Trophoblast cell (in vitro differentiated cells and primary cell): ENCODE measurements at regions not wholly inside any gene's neighbourhood (a gene's known extent, or its start where the extent isn't known, plus 50 kb on each side); places are given as distances from the start of the nearest gene placed in this dataset.

Experiments used
- DNase-seq, 2 donors: peaks; one replicate each; pipeline ENCODE4 v3.0.0-alpha.2; 2016
- H2AFZ ChIP-seq: 2 replicates; pipeline ENCODE4 v1.6.1; 2013; ENCODE audit warnings: low read length, moderate library complexity, mild to moderate bottlenecking; ENCODE audit not compliant: insufficient read depth, poor library complexity
- H2AK5ac ChIP-seq: 2 replicates; pipeline ENCODE4 v1.6.1; 2013; ENCODE audit warnings: mild to moderate bottlenecking, low read length
- H2BK120ac ChIP-seq: 2 replicates; pipeline ENCODE4 v1.6.1; 2013; ENCODE audit warnings: low read length, mild to moderate bottlenecking, moderate library complexity; ENCODE audit not compliant: insufficient read depth, poor library complexity
- H2BK12ac ChIP-seq: 2 replicates; pipeline ENCODE4 v1.6.1; 2013; ENCODE audit warnings: mild to moderate bottlenecking, low read length, moderate library complexity
- H2BK5ac ChIP-seq: 2 replicates; pipeline ENCODE4 v1.6.1; 2013; ENCODE audit warnings: low read length, low read depth, moderate library complexity, mild to moderate bottlenecking; ENCODE audit not compliant: poor library complexity
- H3K14ac ChIP-seq: 2 replicates; pipeline ENCODE4 v1.6.1; 2013; ENCODE audit warnings: mild to moderate bottlenecking, low read length
- H3K18ac ChIP-seq: 2 replicates; pipeline ENCODE4 v1.6.1; 2013; ENCODE audit warnings: mild to moderate bottlenecking, low read length
- H3K23ac ChIP-seq: 2 replicates; pipeline ENCODE4 v1.6.1; 2013; ENCODE audit warnings: low read length
- H3K27ac ChIP-seq: 2 replicates; pipeline ENCODE4 v1.5.1; 2013; ENCODE audit warnings: low read depth, mild to moderate bottlenecking, inconsistent platforms, low read length, moderate library complexity
- H3K27me3 ChIP-seq: 2 replicates; pipeline ENCODE4 v1.6.1; 2013; ENCODE audit warnings: inconsistent platforms, mild to moderate bottlenecking, low read length, moderate library complexity; ENCODE audit not compliant: insufficient read depth
- H3K36me3 ChIP-seq, 2 experiments: 1 replicate in 1 of 2; 2 replicates in 1 of 2; pipeline ENCODE4 v1.6.1; 2013; ENCODE audit warnings: low read length in 2 of 2, mild to moderate bottlenecking in 2 of 2, moderate library complexity in 1 of 2; ENCODE audit not compliant: insufficient read depth in 2 of 2, control insufficient read depth in 1 of 2
- H3K4ac ChIP-seq: 2 replicates; pipeline ENCODE4 v1.6.1; 2013; ENCODE audit warnings: low read depth, mild to moderate bottlenecking, low read length, moderate library complexity
- H3K4me1 ChIP-seq, 2 experiments: 1 replicate in 1 of 2; 2 replicates in 1 of 2; pipeline ENCODE4 v1.6.1; 2013; ENCODE audit warnings: low read length in 2 of 2, mild to moderate bottlenecking in 2 of 2, moderate library complexity in 1 of 2; ENCODE audit not compliant: insufficient read depth in 2 of 2, control insufficient read depth in 1 of 2
- H3K4me2 ChIP-seq: 2 replicates; pipeline ENCODE4 v1.6.1; 2013; ENCODE audit warnings: inconsistent platforms, mild to moderate bottlenecking, low read length, moderate library complexity
- H3K4me3 ChIP-seq: 2 replicates; pipeline ENCODE4 v1.5.1; 2013; ENCODE audit warnings: mild to moderate bottlenecking, low read depth, low read length, inconsistent platforms
- H3K79me1 ChIP-seq: one replicate; pipeline ENCODE4 v1.6.1; 2013; ENCODE audit warnings: low read length
- H3K79me2 ChIP-seq: 2 replicates; pipeline ENCODE4 v1.6.1; 2013; ENCODE audit warnings: low read length, mild to moderate bottlenecking; ENCODE audit not compliant: control insufficient read depth, insufficient read depth, poor library complexity
- H3K9ac ChIP-seq: 2 replicates; pipeline ENCODE4 v1.6.1; 2013; ENCODE audit warnings: mild to moderate bottlenecking, low read length
- H3K9me3 ChIP-seq: 2 replicates; pipeline ENCODE4 v1.6.1; 2013; ENCODE audit warnings: low read depth, mild to moderate bottlenecking, control low read depth, inconsistent platforms, low read length; ENCODE audit not compliant: insufficient read depth
- H4K12ac ChIP-seq: 2 replicates; pipeline ENCODE4 v1.6.1; 2013; ENCODE audit warnings: low read depth, mild to moderate bottlenecking, low read length, moderate library complexity
- H4K8ac ChIP-seq: 2 replicates; pipeline ENCODE4 v1.6.1; 2013; ENCODE audit warnings: low read depth, mild to moderate bottlenecking, low read length, moderate library complexity
- H4K91ac ChIP-seq: one replicate; pipeline ENCODE4 v1.6.1; 2013; ENCODE audit warnings: low read depth, mild to moderate bottlenecking, low read length, moderate library complexity
- whole genome bisulfite sequencing: extraction: QIAGEN DNeasy Blood & Tissue Kit; methylation state at CpG from one replicate; pipeline ENCODE4 v1.1.7; 2013; ENCODE audit warnings: missing lambda C conversion rate; ENCODE audit not compliant: insufficient read length, insufficient coverage; ENCODE audit errors: extremely low coverage; 5-methylcytosine and 5-hydroxymethylcytosine counted together

GRCh38 chr14:94934276-94934810 lies 164.4 kb upstream of the GSC start:
- Histone ChIP-seq H3K4ac (no peak overlapping the region), H4K12ac (no peak overlapping the region), H3K9ac (no peak overlapping the region), H3K4me3 (no peak overlapping the region), H3K27me3 (no peaks in the 10 kb centered on the region), H3K18ac (no peak overlapping the region), H3K14ac (no peak overlapping the region), H3K27ac (no peak overlapping the region), H3K79me2 (no peaks in the 10 kb centered on the region), H3K23ac (no peak overlapping the region), H4K8ac (no peak overlapping the region), H4K91ac (no peak overlapping the region), H3K4me2 (no peak overlapping the region), H2BK5ac (no peak overlapping the region), H3K9me3 (peaks cover 5% of the 10 kb centered on the region), H3K4me1 (no peaks in the 10 kb centered on the region), H2AK5ac (no peak overlapping the region), H2BK120ac (no peak overlapping the region), H2BK12ac (no peak overlapping the region), H3K36me3 (no peaks in the 10 kb centered on the region), H2AFZ (no peak overlapping the region), H3K79me1 (no peaks in the 10 kb centered on the region)
- no CpG with 5 or more reads among the region's 6 CpGs for WGBS
- no peak for DNase-seq

DNA sequence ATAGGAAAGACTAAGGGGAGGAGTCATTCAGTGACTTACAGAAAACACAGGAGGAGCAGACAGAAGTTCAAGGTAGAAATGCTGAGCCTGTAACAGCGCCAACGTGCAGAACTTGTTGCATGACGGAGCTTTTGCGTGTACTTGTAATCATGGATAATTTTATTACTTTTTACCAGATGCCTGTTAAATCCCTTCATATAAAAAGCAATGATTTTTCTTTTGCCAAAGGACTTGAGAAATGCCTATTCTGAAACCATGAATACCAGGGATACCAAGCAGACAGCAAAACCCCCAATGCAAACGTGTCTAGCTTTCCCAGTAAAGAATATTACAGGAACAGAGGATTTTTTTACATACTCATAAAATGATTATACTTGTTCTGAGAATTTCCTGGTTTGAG lies 163.6 kb upstream of the GSC start:
- Histone ChIP-seq H3K4me1 (no peaks in the 10 kb centered on the region), H3K4me2 (no peak overlapping the region), H4K12ac (no peak overlapping the region), H3K79me2 (no peaks in the 10 kb centered on the region), H3K27me3 (no peaks in the 10 kb centered on the region), H3K79me1 (no peaks in the 10 kb centered on the region), H3K4me3 (no peak overlapping the region), H2AK5ac (no peak overlapping the region), H3K27ac (no peak overlapping the region), H4K8ac (no peak overlapping the region), H3K23ac (no peak overlapping the region), H2BK5ac (no peak overlapping the region), H2BK120ac (no peak overlapping the region), H3K14ac (no peak overlapping the region), H2BK12ac (no peak overlapping the region), H4K91ac (no peak overlapping the region), H3K9me3 (peaks cover 5% of the 10 kb centered on the region), H3K36me3 (no peaks in the 10 kb centered on the region), H3K9ac (no peak overlapping the region), H3K18ac (no peak overlapping the region), H3K4ac (no peak overlapping the region), H2AFZ (no peak overlapping the region)
- DNase-seq, result no peak
- no CpG with 5 or more reads among the region's 5 CpGs for WGBS

- H3K14ac ChIP-seq, result no peak overlapping the region
- H2BK12ac ChIP-seq, result no peak overlapping the region
- no peaks in the 10 kb centered on the region for H3K4me1 ChIP-seq
- H3K4ac ChIP-seq, result no peak overlapping the region
- no peak overlapping the region for H3K23ac ChIP-seq
- H4K12ac ChIP-seq, result no peak overlapping the region
- H3K27me3 ChIP-seq, result no peaks in the 10 kb centered on the region
- no peak overlapping the region for H3K4me3 ChIP-seq
- H3K79me2 ChIP-seq, result no peaks in the 10 kb centered on the region
- H4K8ac ChIP-seq, result no peak overlapping the region
- no peak overlapping the region for H3K18ac ChIP-seq
- H3K27ac ChIP-seq, result no peak overlapping the region
- H2AK5ac ChIP-seq, result no peak overlapping the region
- H3K4me2 ChIP-seq, result no peak overlapping the region
- H2BK5ac ChIP-seq, result no peak overlapping the region
- no peak overlapping the region for H4K91ac ChIP-seq
- H3K9ac ChIP-seq, result no peak overlapping the region
- WGBS, result no CpG with 5 or more reads among the region's 7 CpGs
- H2AFZ ChIP-seq, result no peak overlapping the region
- no peak for DNase-seq
- H3K9me3 ChIP-seq, result no peaks in the 10 kb centered on the region
- H2BK120ac ChIP-seq, result no peak overlapping the region
- no peaks in the 10 kb centered on the region for H3K79me1 ChIP-seq
- no peaks in the 10 kb centered on the region for H3K36me3 ChIP-seq
Measured at GRCh38 chr14:94932589-94932988, 162.7 kb upstream of the GSC start.

DNA sequence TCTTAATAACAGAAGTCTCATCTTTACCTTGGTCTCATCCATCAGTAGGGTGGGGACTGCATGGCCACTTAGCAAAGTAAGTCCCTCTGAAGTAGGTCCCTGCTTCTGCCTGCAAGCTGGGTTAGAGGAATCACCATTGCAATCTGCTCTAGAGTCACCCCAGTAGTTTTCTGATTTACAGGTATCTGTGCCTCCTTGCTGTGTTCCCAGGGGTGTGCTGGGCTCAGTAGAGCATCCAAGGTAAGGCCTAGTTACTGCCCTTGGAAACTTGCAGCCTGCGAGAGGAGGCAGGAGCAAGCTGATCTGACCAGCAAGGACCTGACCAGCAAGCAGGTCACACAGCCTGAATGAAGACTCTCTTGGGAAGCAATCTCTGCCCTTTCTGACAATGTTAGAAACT lies 160.8 kb upstream of the GSC start:
- Histone ChIP-seq H2AFZ (no peak overlapping the region), H2BK5ac (no peak overlapping the region), H3K14ac (no peak overlapping the region), H3K36me3 (no peaks in the 10 kb centered on the region), H4K8ac (no peak overlapping the region), H3K18ac (no peak overlapping the region), H3K27me3 (no peaks in the 10 kb centered on the region), H3K79me1 (no peaks in the 10 kb centered on the region), H3K4me1 (no peaks in the 10 kb centered on the region), H3K23ac (no peak overlapping the region), H2BK120ac (no peak overlapping the region), H3K9me3 (no peaks in the 10 kb centered on the region), H3K27ac (no peak overlapping the region), H3K9ac (no peak overlapping the region), H3K4ac (no peak overlapping the region), H3K79me2 (no peaks in the 10 kb centered on the region), H2AK5ac (no peak overlapping the region), H4K12ac (no peak overlapping the region), H4K91ac (no peak overlapping the region), H2BK12ac (no peak overlapping the region), H3K4me2 (no peak overlapping the region), H3K4me3 (no peak overlapping the region)
- no CpG with 5 or more reads among the region's 1 CpG for WGBS
- DNase-seq, result no peak
